Upper lobe of left lung (tissue), 4 donors: ENCODE measurements at regions not wholly inside any gene's neighbourhood (a gene's known extent, or its start where the extent isn't known, plus 50 kb on each side); places are given as distances from the start of the nearest gene placed in this dataset.

Experiments
- CTCF ChIP-seq, 6 experiments: fragments of 450-650 bp in 4 of 6; fragments of 200-600 bp in 2 of 6; sonication (generic) in 2 of 6; IDR thresholded peaks; one replicate each; pipeline ENCODE4 v1.5.1; 2016 to 2019; ENCODE audit warnings: antibody characterized with exemption in 6 of 6
- POLR2A ChIP-seq, 4 donors: fragments of 450-650 bp; IDR thresholded peaks; one replicate each; pipeline ENCODE4 v1.5.1; 2016 to 2017; ENCODE audit warnings: antibody characterized with exemption in 4 of 4, mild to moderate bottlenecking in 2 of 4

DNA sequence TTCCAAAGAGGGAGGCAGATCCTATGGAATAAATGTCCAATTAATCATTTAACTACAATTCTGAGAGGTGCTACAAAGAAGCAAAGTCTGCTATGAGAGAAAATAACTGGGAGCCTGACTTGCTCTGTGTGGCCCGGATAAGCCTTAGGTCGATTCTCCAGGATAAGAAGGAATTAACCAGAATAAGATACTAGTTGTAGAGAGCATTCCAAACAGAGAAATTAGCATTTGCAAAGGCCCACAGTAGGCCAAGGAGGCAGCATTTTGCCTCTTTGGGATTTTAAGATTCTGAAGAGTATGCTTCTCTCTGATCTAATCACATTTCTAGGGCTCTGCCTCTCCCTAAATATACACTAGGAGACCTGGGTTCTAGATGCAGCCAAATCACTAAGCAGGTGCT, 113.7 kb downstream of the SNX19 start:
- TF ChIP-seq CTCF (IDR thresholded peaks at IDR 0.05) (no peak), POLR2A (IDR thresholded peaks at IDR 0.05) (no peak)
